ENCODE measurements at regions not wholly inside any gene's neighbourhood (a gene's known extent, or its start where the extent isn't known, plus 50 kb on each side); places are given as distances from the start of the nearest gene placed in this dataset.
"Not testable (repeated sequence)": the region's sequence is repeated elsewhere in the genome, so short reads cannot be mapped to it uniquely, and the experiment has no call there.

DNA sequence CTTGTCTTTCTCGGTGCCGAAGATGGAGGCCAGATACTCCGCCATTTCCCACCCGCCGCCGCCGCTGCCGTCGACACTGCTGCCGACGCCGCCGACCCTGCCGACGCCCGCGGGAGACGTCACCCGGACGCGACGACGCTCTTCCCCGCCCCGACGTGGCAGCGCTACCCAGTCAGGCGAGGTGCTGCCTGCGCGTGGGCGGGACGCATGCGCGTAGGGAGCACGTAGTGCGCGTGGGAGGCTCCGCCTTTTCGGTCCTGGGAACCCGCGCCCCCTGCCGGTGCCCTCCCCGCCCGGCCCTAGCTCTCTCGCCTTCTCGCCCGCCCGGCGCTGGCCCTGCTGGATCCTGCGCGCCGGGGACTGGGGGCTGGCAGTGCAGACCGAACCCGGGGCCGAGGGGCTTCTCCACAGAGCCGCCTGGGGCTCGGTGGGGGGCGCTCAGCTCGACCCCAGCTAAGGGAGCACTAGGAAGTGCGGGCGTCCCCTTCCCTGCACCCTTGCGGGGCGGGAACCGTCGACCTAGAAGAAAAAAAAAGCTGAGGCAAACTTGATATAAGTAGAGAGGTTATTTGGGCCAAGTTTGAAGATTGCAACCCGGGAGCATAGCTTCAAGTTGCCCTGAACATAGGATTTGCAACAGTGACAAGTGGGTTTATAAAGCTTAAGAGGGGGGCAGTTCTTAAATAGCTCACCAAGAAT lies 4022.1 kb upstream of the TPTE start:
- not testable (repeated sequence) for TF ChIP-seq RAD21 (IDR thresholded peaks at IDR 0.05; ENCODE audit: insufficient read depth, low read depth, low read length); CBFB (IDR thresholded peaks at IDR 0.05; ENCODE audit: low read depth); FOXM1 (IDR thresholded peaks at IDR 0.05; ENCODE audit: low read depth, low read length); MTA3 (IDR thresholded peaks at IDR 0.05; ENCODE audit: borderline replicate concordance, low read length); GATAD2B (conservative IDR thresholded peaks at IDR 0.05; ENCODE audit: low read depth); RCOR1 (conservative IDR thresholded peaks at IDR 0.05; ENCODE audit: low read depth, low read length); ATF3 (IDR thresholded peaks at IDR 0.05; ENCODE audit: borderline replicate concordance, extremely low read depth, low read depth, low read length); RFX5 (IDR thresholded peaks at IDR 0.05; ENCODE audit: low read depth, low read length)
- TF ChIP-seq, protein P1, sequence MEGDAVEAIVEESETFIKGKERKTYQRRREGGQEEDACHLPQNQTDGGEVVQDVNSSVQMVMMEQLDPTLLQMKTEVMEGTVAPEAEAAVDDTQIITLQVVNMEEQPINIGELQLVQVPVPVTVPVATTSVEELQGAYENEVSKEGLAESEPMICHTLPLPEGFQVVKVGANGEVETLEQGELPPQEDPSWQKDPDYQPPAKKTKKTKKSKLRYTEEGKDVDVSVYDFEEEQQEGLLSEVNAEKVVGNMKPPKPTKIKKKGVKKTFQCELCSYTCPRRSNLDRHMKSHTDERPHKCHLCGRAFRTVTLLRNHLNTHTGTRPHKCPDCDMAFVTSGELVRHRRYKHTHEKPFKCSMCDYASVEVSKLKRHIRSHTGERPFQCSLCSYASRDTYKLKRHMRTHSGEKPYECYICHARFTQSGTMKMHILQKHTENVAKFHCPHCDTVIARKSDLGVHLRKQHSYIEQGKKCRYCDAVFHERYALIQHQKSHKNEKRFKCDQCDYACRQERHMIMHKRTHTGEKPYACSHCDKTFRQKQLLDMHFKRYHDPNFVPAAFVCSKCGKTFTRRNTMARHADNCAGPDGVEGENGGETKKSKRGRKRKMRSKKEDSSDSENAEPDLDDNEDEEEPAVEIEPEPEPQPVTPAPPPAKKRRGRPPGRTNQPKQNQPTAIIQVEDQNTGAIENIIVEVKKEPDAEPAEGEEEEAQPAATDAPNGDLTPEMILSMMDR (IDR thresholded peaks at IDR 0.05 in 2 of 3, conservative IDR thresholded peaks at IDR 0.05 in 1 of 3; ENCODE audit: control insufficient read depth in 2 of 3, extremely low read depth in 1 of 3, insufficient read depth in 1 of 3, low read depth in 3 of 3, low read length in 3 of 3), result not testable (repeated sequence)
- TF ChIP-seq, protein P2, sequence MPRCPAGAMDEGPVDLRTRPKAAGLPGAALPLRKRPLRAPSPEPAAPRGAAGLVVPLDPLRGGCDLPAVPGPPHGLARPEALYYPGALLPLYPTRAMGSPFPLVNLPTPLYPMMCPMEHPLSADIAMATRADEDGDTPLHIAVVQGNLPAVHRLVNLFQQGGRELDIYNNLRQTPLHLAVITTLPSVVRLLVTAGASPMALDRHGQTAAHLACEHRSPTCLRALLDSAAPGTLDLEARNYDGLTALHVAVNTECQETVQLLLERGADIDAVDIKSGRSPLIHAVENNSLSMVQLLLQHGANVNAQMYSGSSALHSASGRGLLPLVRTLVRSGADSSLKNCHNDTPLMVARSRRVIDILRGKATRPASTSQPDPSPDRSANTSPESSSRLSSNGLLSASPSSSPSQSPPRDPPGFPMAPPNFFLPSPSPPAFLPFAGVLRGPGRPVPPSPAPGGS (IDR thresholded peaks at IDR 0.05; ENCODE audit: borderline replicate concordance, insufficient read depth, low read depth, low read length, poor library complexity, severe bottlenecking), result not testable (repeated sequence)
- TF ChIP-seq, protein P3, sequence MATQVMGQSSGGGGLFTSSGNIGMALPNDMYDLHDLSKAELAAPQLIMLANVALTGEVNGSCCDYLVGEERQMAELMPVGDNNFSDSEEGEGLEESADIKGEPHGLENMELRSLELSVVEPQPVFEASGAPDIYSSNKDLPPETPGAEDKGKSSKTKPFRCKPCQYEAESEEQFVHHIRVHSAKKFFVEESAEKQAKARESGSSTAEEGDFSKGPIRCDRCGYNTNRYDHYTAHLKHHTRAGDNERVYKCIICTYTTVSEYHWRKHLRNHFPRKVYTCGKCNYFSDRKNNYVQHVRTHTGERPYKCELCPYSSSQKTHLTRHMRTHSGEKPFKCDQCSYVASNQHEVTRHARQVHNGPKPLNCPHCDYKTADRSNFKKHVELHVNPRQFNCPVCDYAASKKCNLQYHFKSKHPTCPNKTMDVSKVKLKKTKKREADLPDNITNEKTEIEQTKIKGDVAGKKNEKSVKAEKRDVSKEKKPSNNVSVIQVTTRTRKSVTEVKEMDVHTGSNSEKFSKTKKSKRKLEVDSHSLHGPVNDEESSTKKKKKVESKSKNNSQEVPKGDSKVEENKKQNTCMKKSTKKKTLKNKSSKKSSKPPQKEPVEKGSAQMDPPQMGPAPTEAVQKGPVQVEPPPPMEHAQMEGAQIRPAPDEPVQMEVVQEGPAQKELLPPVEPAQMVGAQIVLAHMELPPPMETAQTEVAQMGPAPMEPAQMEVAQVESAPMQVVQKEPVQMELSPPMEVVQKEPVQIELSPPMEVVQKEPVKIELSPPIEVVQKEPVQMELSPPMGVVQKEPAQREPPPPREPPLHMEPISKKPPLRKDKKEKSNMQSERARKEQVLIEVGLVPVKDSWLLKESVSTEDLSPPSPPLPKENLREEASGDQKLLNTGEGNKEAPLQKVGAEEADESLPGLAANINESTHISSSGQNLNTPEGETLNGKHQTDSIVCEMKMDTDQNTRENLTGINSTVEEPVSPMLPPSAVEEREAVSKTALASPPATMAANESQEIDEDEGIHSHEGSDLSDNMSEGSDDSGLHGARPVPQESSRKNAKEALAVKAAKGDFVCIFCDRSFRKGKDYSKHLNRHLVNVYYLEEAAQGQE (IDR thresholded peaks at IDR 0.05; ENCODE audit: low read depth, low read length), result not testable (repeated sequence)

All from GM12878 (cell line).